ENCODE measurements at regions not wholly inside any gene's neighbourhood (a gene's known extent, or its start where the extent isn't known, plus 50 kb on each side); places are given as distances from the start of the nearest gene placed in this dataset.

GRCh38 chr3:8825153-8825825 lies 55.9 kb upstream of the OXTR start:
- DNase-seq (ENCODE audit: low read depth) = no peak

DNA sequence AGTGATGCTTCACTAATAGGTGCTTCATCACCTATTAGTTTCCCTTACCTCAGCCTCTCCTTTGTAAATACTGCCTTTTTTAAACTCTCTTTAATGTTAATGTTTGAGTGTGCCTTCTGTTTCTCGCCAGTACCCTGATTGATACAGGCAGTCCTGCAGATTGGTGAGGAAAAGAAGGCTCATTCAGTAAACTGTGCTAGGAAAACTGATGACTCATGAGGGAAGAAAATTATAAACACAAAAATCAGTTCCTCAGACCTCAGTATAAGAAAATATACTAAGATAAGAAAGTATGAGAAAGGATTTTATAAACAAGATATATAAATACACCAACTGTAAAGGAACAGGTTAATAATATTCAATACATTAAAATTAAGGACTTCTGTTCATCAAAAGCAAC lies 54.8 kb upstream of the OXTR start:
- DNase-seq (ENCODE audit: low read depth) = peak; percentile 41

GRCh38 chr3:8822141-8822540 lies 52.7 kb upstream of the OXTR start:
- DNase-seq (ENCODE audit: low read depth) = peak; percentile 89

Measured in iris pigment epithelial cell (primary cell).